Panc1 (cell line): ENCODE measurements at regions not wholly inside any gene's neighbourhood (a gene's known extent, or its start where the extent isn't known, plus 50 kb on each side); places are given as distances from the start of the nearest gene placed in this dataset.

ENCODE experiments used
- ATAC-seq: fragments of 200-7000 bp; cut with Tn5 transposase; 2 replicates; pipeline ENCODE4 v1.9.1; 2020; ENCODE audit warnings: mild to moderate bottlenecking, moderate library complexity
- BruUV-seq: library from RNA; stranded (reverse); fragments of 400-500 nt; replicated peaks from 2 replicates; lab custom pipeline; 2021; lab: Mats Ljungman, UMichigan
- CTCF ChIA-PET: fragments of 300-600 bp; sonication (Branson Sonifier 250); formaldehyde crosslinking; loops from one replicate; lab custom pipeline; 2022; ENCODE audit warnings: antibody characterized with exemption; lab: Charles Lee
- POLR2A ChIA-PET: fragments of 300-600 bp; sonication (Branson Sonifier 250); formaldehyde crosslinking; loops from one replicate; lab custom pipeline; 2022; ENCODE audit warnings: antibody characterized with exemption; lab: Charles Lee
- DNase-seq: peaks from one replicate; pipeline ENCODE4 v3.0.0-alpha.2; 2010; ENCODE audit warnings: low read depth, low spot score
- H3K27ac ChIP-seq: 2 replicates; pipeline ENCODE4 v1.5.1; 2011; ENCODE audit warnings: mild to moderate bottlenecking, low read length, inconsistent platforms
- H3K27me3 ChIP-seq: fragments of 200-500 bp; sonication (Bioruptor generic); 2 replicates; pipeline ENCODE4 v1.6.0; 2014; ENCODE audit warnings: low read length, inconsistent platforms; ENCODE audit not compliant: control insufficient read depth, insufficient read depth
- H3K36me3 ChIP-seq: fragments of 200-500 bp; sonication (Bioruptor generic); 2 replicates; pipeline ENCODE4 v1.5.1; 2014; ENCODE audit warnings: inconsistent platforms, mild to moderate bottlenecking, low read length, moderate library complexity; ENCODE audit not compliant: control insufficient read depth, insufficient read depth
- H3K4me1 ChIP-seq: 2 replicates; pipeline ENCODE4 v1.5.1; 2011; ENCODE audit warnings: inconsistent platforms, mild to moderate bottlenecking, low read length, moderate library complexity; ENCODE audit not compliant: control insufficient read depth, insufficient read depth
- H3K4me3 ChIP-seq, 2 experiments: 2 replicates each; pipeline ENCODE4 v1.5.1; 2011 to 2012; ENCODE audit warnings: low read depth in 2 of 2, low read length in 2 of 2, mild to moderate bottlenecking in 2 of 2, inconsistent platforms in 1 of 2, moderate library complexity in 1 of 2
- H3K9me3 ChIP-seq: fragments of 200-500 bp; sonication (Bioruptor generic); 2 replicates; pipeline ENCODE4 v1.5.1; 2014; ENCODE audit warnings: low read depth, mild to moderate bottlenecking, inconsistent platforms, low read length, moderate library complexity; ENCODE audit not compliant: control insufficient read depth, insufficient read depth
- POLR2AphosphoS5 ChIP-seq: IDR thresholded peaks from 2 replicates; pipeline ENCODE4 v1.6.1; 2012; ENCODE audit warnings: mild to moderate bottlenecking, low read depth, low read length, moderate library complexity
- SIN3A ChIP-seq: IDR thresholded peaks from 2 replicates; pipeline ENCODE4 v1.6.1; 2012; ENCODE audit warnings: low read depth, mild to moderate bottlenecking, low read length, moderate library complexity, borderline replicate concordance; ENCODE audit not compliant: insufficient read depth
- TCF7L2 ChIP-seq: IDR thresholded peaks from 2 replicates; pipeline ENCODE4 v1.6.1; 2011; ENCODE audit warnings: mild to moderate bottlenecking, low read depth, low read length, inconsistent platforms
- in situ Hi-C: cut with HindIII; loops from 2 replicates; pipeline ENCODE4 v1.10.0; 2016; ENCODE audit warnings: low sequenced_read_pairs, low pct_unique_long_range_greater_than_20kb
- intact Hi-C: fragments of 100-400 bp; cut with micrococcal nuclease; formaldehyde crosslinking; loops from one replicate; pipeline ENCODE4 v1.10.0; 2022; ENCODE audit not compliant: unreplicated experiment
- TF ChIP-seq, protein P1 (sequence below), 2 experiments: IDR thresholded peaks; 2 replicates each; pipeline ENCODE4 v1.6.1; 2011 to 2012; ENCODE audit warnings: low read depth in 2 of 2, control low read depth in 1 of 2, low read length in 1 of 2, mild to moderate bottlenecking in 1 of 2, moderate library complexity in 1 of 2; ENCODE audit not compliant: insufficient read depth in 1 of 2
- TF ChIP-seq, protein P2 (sequence below): fragments of 450-650 bp; IDR thresholded peaks from 2 replicates; pipeline ENCODE4 v1.5.1; 2017; ENCODE audit warnings: mild to moderate bottlenecking

DNA sequence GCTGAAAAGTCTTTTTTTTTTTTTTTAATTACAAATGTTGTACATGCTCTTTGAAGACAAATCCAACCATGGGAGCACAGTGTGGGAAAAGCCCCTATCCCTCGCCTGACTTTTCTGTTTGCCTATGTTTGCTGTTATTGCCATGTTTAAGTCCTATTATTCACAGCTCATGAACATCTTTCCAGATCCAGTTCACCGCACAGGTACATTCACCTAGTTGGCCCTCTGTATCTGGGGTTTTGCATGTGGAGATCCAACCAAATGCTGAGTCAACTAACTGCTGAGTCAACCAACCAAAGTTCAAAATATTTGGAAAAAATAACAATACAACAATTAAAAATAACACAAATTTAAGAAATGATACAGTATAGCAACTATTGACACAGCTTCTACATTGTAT is 100.1 kb upstream of the CLNK start:
- Histone ChIP-seq H3K27ac (no peak overlapping the region), H3K4me3 (no peak overlapping the region), H3K4me1 (no peaks in the 10 kb centered on the region), H3K9me3 (no peaks in the 10 kb centered on the region), H3K27me3 (no peaks in the 10 kb centered on the region), H3K36me3 (no peaks in the 10 kb centered on the region)
- TF ChIP-seq, protein P1, sequence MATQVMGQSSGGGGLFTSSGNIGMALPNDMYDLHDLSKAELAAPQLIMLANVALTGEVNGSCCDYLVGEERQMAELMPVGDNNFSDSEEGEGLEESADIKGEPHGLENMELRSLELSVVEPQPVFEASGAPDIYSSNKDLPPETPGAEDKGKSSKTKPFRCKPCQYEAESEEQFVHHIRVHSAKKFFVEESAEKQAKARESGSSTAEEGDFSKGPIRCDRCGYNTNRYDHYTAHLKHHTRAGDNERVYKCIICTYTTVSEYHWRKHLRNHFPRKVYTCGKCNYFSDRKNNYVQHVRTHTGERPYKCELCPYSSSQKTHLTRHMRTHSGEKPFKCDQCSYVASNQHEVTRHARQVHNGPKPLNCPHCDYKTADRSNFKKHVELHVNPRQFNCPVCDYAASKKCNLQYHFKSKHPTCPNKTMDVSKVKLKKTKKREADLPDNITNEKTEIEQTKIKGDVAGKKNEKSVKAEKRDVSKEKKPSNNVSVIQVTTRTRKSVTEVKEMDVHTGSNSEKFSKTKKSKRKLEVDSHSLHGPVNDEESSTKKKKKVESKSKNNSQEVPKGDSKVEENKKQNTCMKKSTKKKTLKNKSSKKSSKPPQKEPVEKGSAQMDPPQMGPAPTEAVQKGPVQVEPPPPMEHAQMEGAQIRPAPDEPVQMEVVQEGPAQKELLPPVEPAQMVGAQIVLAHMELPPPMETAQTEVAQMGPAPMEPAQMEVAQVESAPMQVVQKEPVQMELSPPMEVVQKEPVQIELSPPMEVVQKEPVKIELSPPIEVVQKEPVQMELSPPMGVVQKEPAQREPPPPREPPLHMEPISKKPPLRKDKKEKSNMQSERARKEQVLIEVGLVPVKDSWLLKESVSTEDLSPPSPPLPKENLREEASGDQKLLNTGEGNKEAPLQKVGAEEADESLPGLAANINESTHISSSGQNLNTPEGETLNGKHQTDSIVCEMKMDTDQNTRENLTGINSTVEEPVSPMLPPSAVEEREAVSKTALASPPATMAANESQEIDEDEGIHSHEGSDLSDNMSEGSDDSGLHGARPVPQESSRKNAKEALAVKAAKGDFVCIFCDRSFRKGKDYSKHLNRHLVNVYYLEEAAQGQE (IDR thresholded peaks at IDR 0.05; ENCODE audit: insufficient read depth in 1 of 2, low read depth in 2 of 2, low read length in 1 of 2) = no peak
- no peak for TF ChIP-seq SIN3A
- TF ChIP-seq, protein P2, sequence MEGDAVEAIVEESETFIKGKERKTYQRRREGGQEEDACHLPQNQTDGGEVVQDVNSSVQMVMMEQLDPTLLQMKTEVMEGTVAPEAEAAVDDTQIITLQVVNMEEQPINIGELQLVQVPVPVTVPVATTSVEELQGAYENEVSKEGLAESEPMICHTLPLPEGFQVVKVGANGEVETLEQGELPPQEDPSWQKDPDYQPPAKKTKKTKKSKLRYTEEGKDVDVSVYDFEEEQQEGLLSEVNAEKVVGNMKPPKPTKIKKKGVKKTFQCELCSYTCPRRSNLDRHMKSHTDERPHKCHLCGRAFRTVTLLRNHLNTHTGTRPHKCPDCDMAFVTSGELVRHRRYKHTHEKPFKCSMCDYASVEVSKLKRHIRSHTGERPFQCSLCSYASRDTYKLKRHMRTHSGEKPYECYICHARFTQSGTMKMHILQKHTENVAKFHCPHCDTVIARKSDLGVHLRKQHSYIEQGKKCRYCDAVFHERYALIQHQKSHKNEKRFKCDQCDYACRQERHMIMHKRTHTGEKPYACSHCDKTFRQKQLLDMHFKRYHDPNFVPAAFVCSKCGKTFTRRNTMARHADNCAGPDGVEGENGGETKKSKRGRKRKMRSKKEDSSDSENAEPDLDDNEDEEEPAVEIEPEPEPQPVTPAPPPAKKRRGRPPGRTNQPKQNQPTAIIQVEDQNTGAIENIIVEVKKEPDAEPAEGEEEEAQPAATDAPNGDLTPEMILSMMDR = no peak
- no peak for TF ChIP-seq TCF7L2
- TF ChIP-seq POLR2AphosphoS5 = no peak
- no TSS peak for BruUV-seq
- ChIA-PET CTCF (no interaction called here), POLR2A (interaction anchor here (0.7 kb wide), 1 partner anchor 12 kb away, joined by 3 read pairs; no protein-coding TSS in a partner anchor)
- DNase-seq (no peak), ATAC-seq (no peak)
- intact Hi-C loops (no loop called here), in situ Hi-C loops (no loop called here)

DNA sequence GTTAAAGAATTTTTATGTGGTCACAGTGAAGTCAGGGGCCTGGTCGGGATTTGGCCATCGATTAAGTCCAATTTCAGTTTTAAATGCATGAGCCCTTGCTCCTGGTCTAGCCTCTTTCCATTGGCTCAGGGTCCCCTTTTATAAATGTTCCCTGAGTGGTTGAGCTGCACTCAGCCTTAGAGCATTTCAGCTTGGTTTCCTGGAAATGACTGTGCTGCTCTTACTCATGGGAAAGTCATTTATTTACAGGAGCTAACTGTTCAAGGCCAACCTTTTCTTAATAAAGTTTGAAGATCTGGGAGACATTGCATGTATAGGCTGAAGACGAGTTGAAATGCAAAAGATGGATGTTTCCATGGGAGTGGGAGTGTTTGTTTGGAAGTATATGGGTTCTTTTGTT is 98.8 kb upstream of the CLNK start:
- H3K4me3 ChIP-seq = no peak overlapping the region
- H3K27me3 ChIP-seq = no peaks in the 10 kb centered on the region
- POLR2A ChIA-PET = no interaction called here
- in situ Hi-C loops = no loop called here
- no peak overlapping the region for H3K27ac ChIP-seq
- TF ChIP-seq, protein P1 (IDR thresholded peaks at IDR 0.05; ENCODE audit: insufficient read depth in 1 of 2, low read depth in 2 of 2, low read length in 1 of 2) = no peak
- TF ChIP-seq POLR2AphosphoS5 (no peak), SIN3A (no peak), TCF7L2 (no peak)
- TF ChIP-seq, protein P2 = no peak
- no peak for DNase-seq
- no peaks in the 10 kb centered on the region for H3K9me3 ChIP-seq
- CTCF ChIA-PET = no interaction called here
- no peaks in the 10 kb centered on the region for H3K4me1 ChIP-seq
- intact Hi-C loops = no loop called here
- BruUV-seq = no TSS peak
- no peak for ATAC-seq
- no peaks in the 10 kb centered on the region for H3K36me3 ChIP-seq
